Sigmoid colon (tissue), 6 donors: ENCODE measurements at regions not wholly inside any gene's neighbourhood (a gene's known extent, or its start where the extent isn't known, plus 50 kb on each side); places are given as distances from the start of the nearest gene placed in this dataset.

Source experiments
- DNase-seq: peaks from one replicate; pipeline ENCODE4 v3.0.0-alpha.2; 2019
- H3K27ac ChIP-seq, 4 donors: fragments of 200-600 bp; sonication (generic); one replicate each; pipeline ENCODE4 v1.5.1; 2016 to 2019; ENCODE audit warnings: mild to moderate bottlenecking in 1 of 4
- H3K27me3 ChIP-seq, 3 donors: fragments of 200-600 bp; sonication (generic); one replicate each; pipeline ENCODE4 v1.5.1; 2019; ENCODE audit warnings: mild to moderate bottlenecking in 1 of 3
- H3K36me3 ChIP-seq, 4 donors: fragments of 200-600 bp; sonication (generic); one replicate each; pipeline ENCODE4 v1.5.1; 2016 to 2019
- H3K4me1 ChIP-seq, 4 donors: fragments of 200-600 bp; sonication (generic); one replicate each; pipeline ENCODE4 v1.5.1; 2017 to 2019
- H3K4me3 ChIP-seq, 4 donors: fragments of 200-600 bp; sonication (generic); one replicate each; pipeline ENCODE4 v1.5.1; 2017 to 2019; ENCODE audit warnings: mild to moderate bottlenecking in 2 of 4, moderate library complexity in 1 of 4
- H3K9me3 ChIP-seq, 4 donors: fragments of 200-600 bp in 3 of 4; sonication (generic) in 3 of 4; one replicate each; pipeline versions ENCODE4 v1.5.1 to v1.6.1; 2013 to 2019
- EP300 ChIP-seq, 4 donors: sonication (generic); formaldehyde crosslinking; IDR thresholded peaks; one replicate each; pipeline ENCODE4 v1.6.1; 2017; ENCODE audit warnings: antibody characterized with exemption in 4 of 4
- POLR2A ChIP-seq, 2 donors: fragments of 450-650 bp; IDR thresholded peaks; one replicate each; pipeline ENCODE4 v1.6.1; 2016; ENCODE audit warnings: antibody characterized with exemption in 2 of 2, mild to moderate bottlenecking in 2 of 2, moderate library complexity in 2 of 2
- POLR2AphosphoS5 ChIP-seq, 4 donors: sonication (generic); formaldehyde crosslinking; IDR thresholded peaks; one replicate each; pipeline ENCODE4 v1.6.1; 2017; ENCODE audit warnings: antibody characterized with exemption in 4 of 4
- WGBS, 2 donors: extraction: QIAGEN DNeasy Blood & Tissue Kit; methylation state at CpG; one replicate each; pipeline ENCODE4 v1.1.7; 2013; 5-methylcytosine and 5-hydroxymethylcytosine counted together
- intact Hi-C: fragments of 100-400 bp; cut with DNase I; formaldehyde crosslinking; loops from one replicate; pipeline ENCODE4 v1.15.1; 2023
- TF ChIP-seq, protein P1 (sequence below), 4 experiments: fragments of 450-650 bp in 3 of 4; fragments of 200-600 bp in 1 of 4; IDR thresholded peaks; one replicate each; pipeline ENCODE4 v1.5.1; 2016 to 2019; ENCODE audit warnings: antibody characterized with exemption in 4 of 4, mild to moderate bottlenecking in 3 of 4, moderate library complexity in 2 of 4
- donor health status: healthy with polysubstance abuse.
- donor health status: healthy.

DNA sequence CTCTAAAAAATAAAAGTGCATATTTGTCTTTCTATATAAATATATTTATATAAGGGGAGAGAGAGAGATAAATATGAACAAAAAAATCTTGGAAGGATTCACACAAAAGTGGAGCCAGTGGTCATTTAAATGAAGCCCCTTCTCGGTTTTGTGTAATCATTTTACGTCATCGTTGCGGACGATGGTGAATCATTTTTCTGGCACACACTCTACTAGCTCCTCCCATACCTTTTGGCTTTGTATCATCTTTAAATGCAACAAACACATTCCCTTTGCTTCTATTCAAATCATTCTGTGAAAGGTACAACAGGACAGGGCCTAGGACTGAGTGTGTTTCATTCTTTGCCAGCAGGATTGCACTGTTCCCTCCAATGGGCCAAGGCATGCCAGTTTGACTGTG, 186.8 kb downstream of the TGFB2 start:
- Histone ChIP-seq H3K4me1 (no peaks in the 10 kb centered on the region), H3K27ac (no peak overlapping the region), H3K9me3 (no peaks in the 10 kb centered on the region), H3K4me3 (no peak overlapping the region), H3K27me3 (no peaks in the 10 kb centered on the region), H3K36me3 (no peaks in the 10 kb centered on the region)
- TF ChIP-seq POLR2A (IDR thresholded peaks at IDR 0.05) = no peak
- TF ChIP-seq, protein P1, sequence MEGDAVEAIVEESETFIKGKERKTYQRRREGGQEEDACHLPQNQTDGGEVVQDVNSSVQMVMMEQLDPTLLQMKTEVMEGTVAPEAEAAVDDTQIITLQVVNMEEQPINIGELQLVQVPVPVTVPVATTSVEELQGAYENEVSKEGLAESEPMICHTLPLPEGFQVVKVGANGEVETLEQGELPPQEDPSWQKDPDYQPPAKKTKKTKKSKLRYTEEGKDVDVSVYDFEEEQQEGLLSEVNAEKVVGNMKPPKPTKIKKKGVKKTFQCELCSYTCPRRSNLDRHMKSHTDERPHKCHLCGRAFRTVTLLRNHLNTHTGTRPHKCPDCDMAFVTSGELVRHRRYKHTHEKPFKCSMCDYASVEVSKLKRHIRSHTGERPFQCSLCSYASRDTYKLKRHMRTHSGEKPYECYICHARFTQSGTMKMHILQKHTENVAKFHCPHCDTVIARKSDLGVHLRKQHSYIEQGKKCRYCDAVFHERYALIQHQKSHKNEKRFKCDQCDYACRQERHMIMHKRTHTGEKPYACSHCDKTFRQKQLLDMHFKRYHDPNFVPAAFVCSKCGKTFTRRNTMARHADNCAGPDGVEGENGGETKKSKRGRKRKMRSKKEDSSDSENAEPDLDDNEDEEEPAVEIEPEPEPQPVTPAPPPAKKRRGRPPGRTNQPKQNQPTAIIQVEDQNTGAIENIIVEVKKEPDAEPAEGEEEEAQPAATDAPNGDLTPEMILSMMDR (IDR thresholded peaks at IDR 0.05) = no peak
- TF ChIP-seq POLR2AphosphoS5 (IDR thresholded peaks at IDR 0.05) = no peak
- no peak for TF ChIP-seq EP300 (IDR thresholded peaks at IDR 0.05)
- DNase-seq = no peak
- 88 to 95% methylated on average over 5 of the region's 5 CpGs for WGBS, 2 donors
- intact Hi-C loops = no loop called here

DNA sequence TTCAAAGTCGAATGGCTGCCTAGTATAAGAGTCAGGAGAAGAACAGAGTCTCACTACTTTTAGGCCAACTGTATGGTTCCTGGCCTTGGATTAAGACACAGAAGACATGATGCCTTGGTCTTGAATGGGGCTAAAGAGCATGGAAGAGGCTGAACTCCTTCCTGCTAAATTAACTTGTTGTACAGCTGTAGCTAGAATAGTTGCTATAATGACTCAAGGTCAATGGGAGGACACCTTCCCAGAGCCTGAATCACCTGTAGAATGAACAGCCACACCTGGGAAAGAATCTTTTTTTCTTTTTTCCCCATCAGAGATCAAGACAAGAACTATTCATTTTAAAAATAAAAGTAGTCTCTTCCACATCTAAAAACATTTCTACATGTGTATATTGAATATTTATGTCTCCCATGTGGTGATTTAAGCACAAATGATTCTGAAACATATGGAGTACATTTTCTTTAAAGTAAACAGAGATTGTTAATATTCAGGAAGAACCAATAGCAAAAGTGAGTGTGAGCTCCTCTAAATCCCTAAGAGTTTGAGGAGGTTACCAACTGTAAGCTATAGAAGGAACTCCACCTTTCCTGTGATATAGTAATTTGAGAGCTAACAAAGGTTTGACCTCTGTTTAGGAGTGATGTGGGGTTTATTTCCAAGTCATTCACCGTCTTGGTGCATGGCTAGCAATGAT, 191.3 kb downstream of the TGFB2 start:
- no peaks in the 10 kb centered on the region for H3K9me3 ChIP-seq
- 46 to 65% methylated on average over 2 of the region's 2 CpGs for WGBS, 2 donors
- no peak for DNase-seq
- H3K4me1 ChIP-seq = no peaks in the 10 kb centered on the region
- H3K4me3 ChIP-seq = no peak overlapping the region
- H3K36me3 ChIP-seq = no peaks in the 10 kb centered on the region
- TF ChIP-seq, protein P1 (IDR thresholded peaks at IDR 0.05) = no peak
- TF ChIP-seq POLR2AphosphoS5 (IDR thresholded peaks at IDR 0.05) (no peak), POLR2A (IDR thresholded peaks at IDR 0.05) (no peak), EP300 (IDR thresholded peaks at IDR 0.05) (no peak)
- H3K27me3 ChIP-seq = no peaks in the 10 kb centered on the region
- no peak overlapping the region for H3K27ac ChIP-seq
- intact Hi-C loops = no loop called here

DNA sequence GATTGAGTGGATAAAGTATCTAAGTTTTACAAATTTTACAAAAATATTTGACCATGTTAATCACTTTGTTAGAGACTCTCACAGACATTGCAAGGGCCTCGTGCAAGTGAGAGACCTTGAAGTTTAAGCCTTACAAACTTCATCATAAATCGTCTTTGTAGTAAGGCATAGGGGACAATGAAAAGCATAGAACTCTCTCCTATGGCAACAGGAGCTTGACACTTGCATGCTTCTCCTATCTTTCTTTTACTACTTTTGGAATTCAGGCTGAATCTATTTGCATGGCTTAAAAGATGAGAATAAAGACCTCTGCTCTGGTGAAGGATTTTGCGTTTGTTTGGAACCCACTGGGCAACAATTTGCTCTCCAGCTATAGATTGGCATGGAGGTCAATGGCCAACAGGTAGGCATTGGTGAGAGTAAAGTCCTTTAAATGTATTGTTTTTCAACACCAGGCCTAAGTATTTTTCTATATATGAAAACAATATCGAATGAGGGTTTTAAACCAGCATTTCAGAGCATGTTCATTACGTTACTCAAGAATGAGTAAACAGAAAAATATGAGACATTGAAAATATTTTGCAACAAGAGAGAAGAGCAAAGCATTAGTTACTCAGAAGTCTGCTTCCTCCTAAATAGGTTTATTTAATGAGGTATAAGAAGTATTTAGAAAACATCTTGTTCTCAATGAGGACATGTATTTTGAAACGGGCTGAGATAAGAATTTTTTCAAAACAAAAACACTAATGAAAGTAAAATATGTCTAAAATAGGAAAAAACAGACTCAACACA, 192.2 kb downstream of the TGFB2 start:
- no peaks in the 10 kb centered on the region for H3K4me1 ChIP-seq
- no peaks in the 10 kb centered on the region for H3K36me3 ChIP-seq
- H3K4me3 ChIP-seq = no peak overlapping the region
- no peak overlapping the region for H3K27ac ChIP-seq
- DNase-seq = no peak
- WGBS, 2 donors = 62 to 80% methylated on average over 6 of the region's 6 CpGs
- no peaks in the 10 kb centered on the region for H3K27me3 ChIP-seq
- intact Hi-C loops = no loop called here
- no peaks in the 10 kb centered on the region for H3K9me3 ChIP-seq
- TF ChIP-seq POLR2AphosphoS5 (IDR thresholded peaks at IDR 0.05) = no peak
- no peak for TF ChIP-seq EP300 (IDR thresholded peaks at IDR 0.05)

DNA sequence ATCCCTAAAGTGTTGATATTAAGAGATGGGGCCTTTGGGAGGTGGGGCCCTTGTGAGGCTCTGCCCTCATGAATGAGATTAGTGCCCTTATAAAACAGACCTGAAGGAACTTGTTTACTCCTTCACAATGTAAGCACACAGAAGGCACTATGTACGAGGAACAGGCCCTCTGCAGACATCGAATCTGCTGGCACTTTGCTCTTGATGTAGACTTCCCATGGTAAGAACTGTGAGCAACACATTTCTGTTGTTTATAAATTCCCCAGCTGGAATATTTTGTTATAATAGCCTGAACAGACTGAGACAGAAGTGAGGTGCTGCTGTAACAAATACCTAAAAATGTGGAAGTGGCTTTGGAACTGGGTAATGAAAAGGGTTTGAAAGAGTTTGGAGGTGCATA, 193.2 kb downstream of the TGFB2 start:
- 44 to 70% methylated on average over 2 of the region's 2 CpGs for WGBS, 2 donors
- no peaks in the 10 kb centered on the region for H3K4me1 ChIP-seq
- no peak for DNase-seq
- intact Hi-C loops = no loop called here
- no peak overlapping the region for H3K4me3 ChIP-seq
- no peaks in the 10 kb centered on the region for H3K9me3 ChIP-seq
- no peaks in the 10 kb centered on the region for H3K36me3 ChIP-seq
- no peaks in the 10 kb centered on the region for H3K27me3 ChIP-seq
- TF ChIP-seq EP300 (IDR thresholded peaks at IDR 0.05) (no peak), POLR2AphosphoS5 (IDR thresholded peaks at IDR 0.05) (no peak), POLR2A (IDR thresholded peaks at IDR 0.05) (no peak)
- TF ChIP-seq, protein P1 (IDR thresholded peaks at IDR 0.05) = no peak
- no peak overlapping the region for H3K27ac ChIP-seq

DNA sequence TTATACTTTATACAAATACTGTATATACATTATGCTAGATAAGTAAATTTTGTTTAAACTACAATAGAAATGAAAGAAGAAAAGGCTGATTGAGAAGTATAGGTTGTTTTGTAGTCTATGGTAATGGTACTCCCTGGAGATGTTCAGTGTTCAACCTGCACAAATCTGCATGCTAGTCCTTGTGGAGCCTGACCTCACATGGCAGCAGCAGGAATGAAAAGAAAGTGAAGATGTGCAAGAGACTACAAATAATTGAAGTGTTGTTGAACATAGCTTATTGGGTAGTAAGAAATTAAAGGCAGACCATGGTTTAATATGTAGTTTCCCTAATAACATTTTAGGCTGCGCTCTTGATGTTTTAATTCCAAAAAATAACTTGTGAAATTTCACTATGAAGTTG, 201.2 kb downstream of the TGFB2 start:
- H3K27me3 ChIP-seq = no peaks in the 10 kb centered on the region

More for the DNA sequence above, 201.2 kb downstream of the TGFB2 start:
- intact Hi-C loops = no loop called here
- no peak overlapping the region for H3K4me3 ChIP-seq
- H3K9me3 ChIP-seq = no peaks in the 10 kb centered on the region
- no peaks in the 10 kb centered on the region for H3K36me3 ChIP-seq
- no peaks in the 10 kb centered on the region for H3K4me1 ChIP-seq
- DNase-seq = no peak
- no peak overlapping the region for H3K27ac ChIP-seq
- TF ChIP-seq POLR2AphosphoS5 (IDR thresholded peaks at IDR 0.05) = no peak
- TF ChIP-seq EP300 (IDR thresholded peaks at IDR 0.05) = no peak
- TF ChIP-seq POLR2A (IDR thresholded peaks at IDR 0.05) = no peak
- TF ChIP-seq, protein P1 (IDR thresholded peaks at IDR 0.05) = no peak
- WGBS, 2 donors = 46 to 93% methylated on average over 1 of the region's 1 CpG
